Erythroblast (primary cell): ENCODE measurements at regions not wholly inside any gene's neighbourhood (a gene's known extent, or its start where the extent isn't known, plus 50 kb on each side); places are given as distances from the start of the nearest gene placed in this dataset.

Experiments
- GATA1 ChIP-seq: IDR thresholded peaks from 2 replicates; pipeline ENCODE4 v1.6.1; 2011; ENCODE audit warnings: low read depth, mild to moderate bottlenecking, control low read depth, low read length, moderate library complexity
- POLR2A ChIP-seq: IDR thresholded peaks from 2 replicates; pipeline ENCODE4 v1.6.1; 2011; ENCODE audit warnings: mild to moderate bottlenecking, low read length

DNA sequence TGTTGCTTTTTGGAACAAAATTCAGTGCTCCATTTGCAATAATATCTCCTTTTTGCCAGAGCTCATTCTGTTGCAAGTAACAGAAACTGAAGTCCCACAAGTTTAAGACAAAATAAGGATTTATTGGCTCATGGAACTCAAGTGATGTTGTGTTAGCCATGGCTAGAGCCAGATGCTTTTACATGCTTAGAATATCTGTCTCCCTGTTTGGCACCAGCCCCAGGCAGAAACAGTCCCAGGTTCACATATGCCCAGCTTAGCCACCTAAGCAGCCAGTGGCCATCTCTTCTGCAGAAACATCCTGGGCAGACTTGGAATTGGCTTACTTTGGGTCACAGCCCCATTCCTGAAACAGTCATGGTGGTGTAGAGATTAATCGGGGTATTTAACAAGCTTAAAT is 540.9 kb upstream of the SGCD start:
- TF ChIP-seq POLR2A = no peak
- TF ChIP-seq GATA1 = no peak
